OCI-LY7 (cell line): ENCODE measurements at regions not wholly inside any gene's neighbourhood (a gene's known extent, or its start where the extent isn't known, plus 50 kb on each side); places are given as distances from the start of the nearest gene placed in this dataset.

Source experiments
- BruUV-seq: library from RNA; stranded (reverse); fragments of 400-500 nt; replicated peaks from 2 replicates; lab custom pipeline; 2021; lab: Mats Ljungman, UMichigan
- CTCF ChIA-PET: fragments of 300-600 bp; sonication (Branson Sonifier 250); formaldehyde crosslinking; loops from one replicate; lab custom pipeline; 2022; ENCODE audit warnings: antibody characterized with exemption; ENCODE audit not compliant: unreplicated experiment; lab: Charles Lee
- POLR2A ChIA-PET: fragments of 300-600 bp; sonication (Branson Sonifier 250); formaldehyde crosslinking; loops from one replicate; lab custom pipeline; 2022; ENCODE audit warnings: antibody characterized with exemption; lab: Charles Lee
- DNase-seq: peaks from one replicate; pipeline ENCODE4 v3.0.0-alpha.2; 2015; ENCODE audit warnings: low spot score
- H2AFZ ChIP-seq: fragments of 200-600 bp; sonication (generic), shearing (Covaris generic); 2 replicates; pipeline ENCODE4 v1.6.1; 2014; ENCODE audit warnings: mild to moderate bottlenecking, antibody characterized with exemption, low read length, moderate library complexity
- H3K27ac ChIP-seq: fragments of 200-600 bp; sonication (generic); 2 replicates; pipeline ENCODE4 v1.5.1; 2014; ENCODE audit warnings: mixed run types, low read depth, mild to moderate bottlenecking, moderate library complexity, low read length, inconsistent platforms; ENCODE audit not compliant: poor library complexity, severe bottlenecking
- H3K36me3 ChIP-seq: fragments of 200-600 bp; sonication (generic); 2 replicates; pipeline ENCODE4 v1.6.1; 2014; ENCODE audit warnings: mild to moderate bottlenecking, antibody characterized with exemption, low read length, moderate library complexity, mixed read lengths; ENCODE audit not compliant: insufficient read depth
- H3K4me1 ChIP-seq: fragments of 200-600 bp; sonication (generic); 2 replicates; pipeline ENCODE4 v1.5.1; 2014; ENCODE audit warnings: mild to moderate bottlenecking, low read length; ENCODE audit not compliant: insufficient read depth, poor library complexity, severe bottlenecking
- H3K4me2 ChIP-seq: fragments of 200-600 bp; sonication (generic); 2 replicates; pipeline ENCODE4 v1.6.1; 2014; ENCODE audit warnings: mild to moderate bottlenecking, low read length
- H3K4me3 ChIP-seq: fragments of 200-600 bp; sonication (generic); 2 replicates; pipeline ENCODE4 v1.5.1; 2014; ENCODE audit warnings: mild to moderate bottlenecking, low read depth, low read length; ENCODE audit not compliant: poor library complexity, severe bottlenecking
- H3K79me2 ChIP-seq: fragments of 200-600 bp; sonication (generic); 2 replicates; pipeline ENCODE4 v1.6.1; 2016; ENCODE audit warnings: low read depth, mild to moderate bottlenecking, low read length, moderate library complexity, mixed read lengths; ENCODE audit not compliant: insufficient read depth
- H3K9me2 ChIP-seq: fragments of 200-600 bp; sonication (generic); 2 replicates; pipeline ENCODE4 v1.6.1; 2016; ENCODE audit warnings: mild to moderate bottlenecking, low read length, mixed read lengths; ENCODE audit not compliant: insufficient read depth
- H3K9me3 ChIP-seq: fragments of 200-600 bp; sonication (generic); 2 replicates; pipeline ENCODE4 v1.6.1; 2014; ENCODE audit warnings: mild to moderate bottlenecking, mixed run types, low read length, mixed read lengths
- H4K20me1 ChIP-seq: fragments of 200-600 bp; sonication (generic); 2 replicates; pipeline ENCODE4 v1.6.1; 2014; ENCODE audit warnings: mild to moderate bottlenecking, antibody characterized with exemption, low read length, moderate library complexity, mixed read lengths; ENCODE audit not compliant: insufficient read depth
- CTCF ChIP-seq: fragments of 200-600 bp; sonication (generic); conservative IDR thresholded peaks from 2 replicates; pipeline ENCODE4 v1.5.1; 2014; ENCODE audit warnings: mild to moderate bottlenecking, antibody characterized with exemption, low read length, moderate library complexity, mixed read lengths
- EZH2phosphoT487 ChIP-seq: fragments of 200-600 bp; sonication (generic); IDR thresholded peaks from 2 replicates; pipeline ENCODE4 v1.6.1; 2018; ENCODE audit warnings: low read depth, borderline replicate concordance, mild to moderate bottlenecking, mixed run types, antibody characterized with exemption, low read length, moderate library complexity, mixed read lengths
- intact Hi-C: fragments of 100-400 bp; cut with micrococcal nuclease; formaldehyde crosslinking; loops from one replicate; pipeline ENCODE4 v1.10.0; 2022; ENCODE audit not compliant: unreplicated experiment

GRCh38 chr2:8133913-8134472 lies 547.9 kb upstream of the ID2 start:
- POLR2A ChIA-PET: interaction anchor here (0.7 kb wide), 1 partner anchor 165 kb away, joined by 3 read pairs; no protein-coding TSS in a partner anchor
- CTCF ChIA-PET: no interaction called here
- no peak overlapping the region for H3K4me3 ChIP-seq
- no peaks in the 10 kb centered on the region for H3K9me3 ChIP-seq
- no peaks in the 10 kb centered on the region for H4K20me1 ChIP-seq
- no peak for DNase-seq
- H3K36me3 ChIP-seq: no peaks in the 10 kb centered on the region
- TF ChIP-seq CTCF (no peak), EZH2phosphoT487 (no peak)
- H3K27ac ChIP-seq: no peak overlapping the region
- H3K79me2 ChIP-seq: no peaks in the 10 kb centered on the region
- no peak overlapping the region for H2AFZ ChIP-seq
- intact Hi-C loops: no loop called here
- no peak overlapping the region for H3K4me2 ChIP-seq
- H3K9me2 ChIP-seq: no peaks in the 10 kb centered on the region
- H3K4me1 ChIP-seq: no peaks in the 10 kb centered on the region
- no TSS peak for BruUV-seq

DNA sequence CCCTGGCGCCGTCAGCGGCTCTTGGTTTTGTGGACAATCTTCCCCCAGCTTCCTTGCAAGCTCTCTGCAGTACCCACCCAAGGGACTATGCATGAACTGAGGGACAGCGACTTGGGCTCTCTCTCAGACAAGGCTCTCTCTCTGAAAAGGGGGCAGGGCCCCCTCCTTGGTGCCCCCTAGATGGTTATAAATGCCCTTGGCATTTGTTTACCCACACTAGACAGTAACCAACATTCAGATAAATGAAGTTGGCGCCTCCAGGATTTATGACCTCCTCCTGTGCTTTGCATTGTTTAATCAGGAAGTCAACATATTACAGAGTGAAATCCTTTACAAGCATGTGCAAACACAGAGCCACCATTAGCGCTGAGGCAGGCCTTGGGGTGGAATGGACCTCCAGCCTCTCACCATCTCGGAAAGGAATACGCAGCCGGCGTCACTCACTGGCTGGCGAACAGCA lies 547.4 kb upstream of the ID2 start:
- Histone ChIP-seq H3K4me1 (no peaks in the 10 kb centered on the region), H3K9me3 (no peaks in the 10 kb centered on the region), H3K4me3 (no peak overlapping the region), H4K20me1 (no peaks in the 10 kb centered on the region), H3K9me2 (no peaks in the 10 kb centered on the region), H3K27ac (no peak overlapping the region), H3K4me2 (no peak overlapping the region), H2AFZ (no peak overlapping the region), H3K36me3 (no peaks in the 10 kb centered on the region), H3K79me2 (no peaks in the 10 kb centered on the region)
- ChIA-PET CTCF (no interaction called here), POLR2A (no interaction called here)
- DNase-seq: no peak
- intact Hi-C loops: no loop called here
- no peak for TF ChIP-seq CTCF
- TF ChIP-seq EZH2phosphoT487: no peak
- BruUV-seq: no TSS peak

- Histone ChIP-seq H3K4me3 (no peak overlapping the region), H3K79me2 (no peaks in the 10 kb centered on the region), H3K9me2 (no peaks in the 10 kb centered on the region), H4K20me1 (no peaks in the 10 kb centered on the region), H3K36me3 (no peaks in the 10 kb centered on the region), H3K4me1 (no peaks in the 10 kb centered on the region), H3K9me3 (no peaks in the 10 kb centered on the region), H3K4me2 (no peak overlapping the region), H3K27ac (no peak overlapping the region), H2AFZ (no peak overlapping the region)
- no peak for DNase-seq
- ChIA-PET POLR2A (interaction anchor here (1.5 kb wide), 1 partner anchor 16 kb away, joined by 4 read pairs; no protein-coding TSS in a partner anchor), CTCF (no interaction called here)
- no TSS peak for BruUV-seq
- TF ChIP-seq CTCF (no peak), EZH2phosphoT487 (no peak)
- intact Hi-C loops: no loop called here
These were observed 546.7 kb upstream of the ID2 start for GRCh38 chr2:8134985-8135682.
